Sigmoid colon (tissue), 6 donors: ENCODE measurements at regions not wholly inside any gene's neighbourhood (a gene's known extent, or its start where the extent isn't known, plus 50 kb on each side); places are given as distances from the start of the nearest gene placed in this dataset.

Experiments used
- DNase-seq: peaks from one replicate; pipeline ENCODE4 v3.0.0-alpha.2; 2019
- H3K27ac ChIP-seq, 4 donors: fragments of 200-600 bp; sonication (generic); one replicate each; pipeline ENCODE4 v1.5.1; 2016 to 2019; ENCODE audit warnings: mild to moderate bottlenecking in 1 of 4
- H3K27me3 ChIP-seq, 3 donors: fragments of 200-600 bp; sonication (generic); one replicate each; pipeline ENCODE4 v1.5.1; 2019; ENCODE audit warnings: mild to moderate bottlenecking in 1 of 3
- H3K36me3 ChIP-seq, 4 donors: fragments of 200-600 bp; sonication (generic); one replicate each; pipeline ENCODE4 v1.5.1; 2016 to 2019
- H3K4me1 ChIP-seq, 4 donors: fragments of 200-600 bp; sonication (generic); one replicate each; pipeline ENCODE4 v1.5.1; 2017 to 2019
- H3K4me3 ChIP-seq, 4 donors: fragments of 200-600 bp; sonication (generic); one replicate each; pipeline ENCODE4 v1.5.1; 2017 to 2019; ENCODE audit warnings: mild to moderate bottlenecking in 2 of 4, moderate library complexity in 1 of 4
- H3K9me3 ChIP-seq, 4 donors: fragments of 200-600 bp in 3 of 4; sonication (generic) in 3 of 4; one replicate each; pipeline versions ENCODE4 v1.5.1 to v1.6.1; 2013 to 2019
- CTCF ChIP-seq, 4 experiments: fragments of 450-650 bp in 3 of 4; fragments of 200-600 bp in 1 of 4; IDR thresholded peaks; one replicate each; pipeline ENCODE4 v1.5.1; 2016 to 2019; ENCODE audit warnings: antibody characterized with exemption in 4 of 4, mild to moderate bottlenecking in 3 of 4, moderate library complexity in 2 of 4
- EP300 ChIP-seq, 4 donors: sonication (generic); formaldehyde crosslinking; IDR thresholded peaks; one replicate each; pipeline ENCODE4 v1.6.1; 2017; ENCODE audit warnings: antibody characterized with exemption in 4 of 4
- POLR2A ChIP-seq, 2 donors: fragments of 450-650 bp; IDR thresholded peaks; one replicate each; pipeline ENCODE4 v1.6.1; 2016; ENCODE audit warnings: antibody characterized with exemption in 2 of 2, mild to moderate bottlenecking in 2 of 2, moderate library complexity in 2 of 2
- POLR2AphosphoS5 ChIP-seq, 4 donors: sonication (generic); formaldehyde crosslinking; IDR thresholded peaks; one replicate each; pipeline ENCODE4 v1.6.1; 2017; ENCODE audit warnings: antibody characterized with exemption in 4 of 4
- WGBS, 2 donors: extraction: QIAGEN DNeasy Blood & Tissue Kit; methylation state at CpG; one replicate each; pipeline ENCODE4 v1.1.7; 2013; 5-methylcytosine and 5-hydroxymethylcytosine counted together
- intact Hi-C: fragments of 100-400 bp; cut with DNase I; formaldehyde crosslinking; loops from one replicate; pipeline ENCODE4 v1.15.1; 2023
- donor health status: healthy with polysubstance abuse.
- donor health status: healthy.

- TF ChIP-seq EP300 (IDR thresholded peaks at IDR 0.05) (no peak), CTCF (IDR thresholded peaks at IDR 0.05) (no peak), POLR2A (IDR thresholded peaks at IDR 0.05) (no peak), POLR2AphosphoS5 (IDR thresholded peaks at IDR 0.05) (no peak)
- 75 to 77% methylated on average over 3 of the region's 3 CpGs for WGBS, 2 donors
- no peak overlapping the region for H3K4me3 ChIP-seq
- H3K27ac ChIP-seq, result no peak overlapping the region
- intact Hi-C loops, result no loop called here
- no peaks in the 10 kb centered on the region for H3K36me3 ChIP-seq
- H3K4me1 ChIP-seq, result peaks cover 0 to 6% (median 0%) of the 10 kb centered on the region in 4 donors
- no peak for DNase-seq
- no peaks in the 10 kb centered on the region for H3K9me3 ChIP-seq
- no peaks in the 10 kb centered on the region for H3K27me3 ChIP-seq
Measured at GRCh38 chr6:50927800-50928199, 109.1 kb downstream of the TFAP2B start.

GRCh38 chr6:50929323-50929722 lies 110.7 kb downstream of the TFAP2B start:
- H3K27me3 ChIP-seq, result no peaks in the 10 kb centered on the region
- intact Hi-C loops, result no loop called here
- no peak for DNase-seq
- H3K4me1 ChIP-seq, result peaks cover 0 to 6% (median 0%) of the 10 kb centered on the region in 4 donors
- H3K36me3 ChIP-seq, result no peaks in the 10 kb centered on the region
- WGBS, 2 donors, result 58 to 64% methylated on average over 3 of the region's 3 CpGs
- TF ChIP-seq POLR2AphosphoS5 (IDR thresholded peaks at IDR 0.05) (no peak), CTCF (IDR thresholded peaks at IDR 0.05) (no peak), EP300 (IDR thresholded peaks at IDR 0.05) (no peak)
- H3K4me3 ChIP-seq, result no peak overlapping the region
- H3K27ac ChIP-seq, result no peak overlapping the region
- no peaks in the 10 kb centered on the region for H3K9me3 ChIP-seq

GRCh38 chr6:50935442-50935841 lies 116.8 kb downstream of the TFAP2B start:
- DNase-seq, result no peak
- Histone ChIP-seq H3K27me3 (no peaks in the 10 kb centered on the region), H3K36me3 (no peaks in the 10 kb centered on the region), H3K4me3 (no peak overlapping the region), H3K4me1 (no peaks in the 10 kb centered on the region), H3K9me3 (no peaks in the 10 kb centered on the region), H3K27ac (no peak overlapping the region)
- TF ChIP-seq POLR2AphosphoS5 (IDR thresholded peaks at IDR 0.05), result no peak
- TF ChIP-seq EP300 (IDR thresholded peaks at IDR 0.05), result no peak
- no peak for TF ChIP-seq POLR2A (IDR thresholded peaks at IDR 0.05)
- no peak for TF ChIP-seq CTCF (IDR thresholded peaks at IDR 0.05)
- intact Hi-C loops, result no loop called here

GRCh38 chr6:50936277-50936681 lies 117.6 kb downstream of the TFAP2B start:
- 2 to 4% methylated on average over 1 of the region's 1 CpG for WGBS, 2 donors
- H3K4me3 ChIP-seq, result no peak overlapping the region
- H3K9me3 ChIP-seq, result no peaks in the 10 kb centered on the region
- no peaks in the 10 kb centered on the region for H3K36me3 ChIP-seq
- H3K27me3 ChIP-seq, result no peaks in the 10 kb centered on the region
- TF ChIP-seq CTCF (IDR thresholded peaks at IDR 0.05), result no peak
- no peak for TF ChIP-seq EP300 (IDR thresholded peaks at IDR 0.05)
- no peak for TF ChIP-seq POLR2A (IDR thresholded peaks at IDR 0.05)
- no peak for TF ChIP-seq POLR2AphosphoS5 (IDR thresholded peaks at IDR 0.05)
- no peak overlapping the region for H3K27ac ChIP-seq
- no peaks in the 10 kb centered on the region for H3K4me1 ChIP-seq
- intact Hi-C loops, result no loop called here
- no peak for DNase-seq

- 90 to 97% methylated on average over 1 of the region's 1 CpG for WGBS, 2 donors
- TF ChIP-seq POLR2AphosphoS5 (IDR thresholded peaks at IDR 0.05) (no peak), POLR2A (IDR thresholded peaks at IDR 0.05) (no peak), CTCF (IDR thresholded peaks at IDR 0.05) (no peak), EP300 (IDR thresholded peaks at IDR 0.05) (no peak)
- Histone ChIP-seq H3K27me3 (no peaks in the 10 kb centered on the region), H3K36me3 (no peaks in the 10 kb centered on the region), H3K4me1 (no peaks in the 10 kb centered on the region), H3K4me3 (no peak overlapping the region), H3K9me3 (no peaks in the 10 kb centered on the region), H3K27ac (no peak overlapping the region)
- intact Hi-C loops, result no loop called here
- DNase-seq, result no peak
Measured at GRCh38 chr6:50939931-50940330, 121.3 kb downstream of the TFAP2B start.
